Spinal cord (tissue), 9 donors: ENCODE measurements at regions not wholly inside any gene's neighbourhood (a gene's known extent, or its start where the extent isn't known, plus 50 kb on each side); places are given as distances from the start of the nearest gene placed in this dataset.
"Not testable (repeated sequence)": the region's sequence is repeated elsewhere in the genome, so short reads cannot be mapped to it uniquely, and the experiment has no call there.

ENCODE experiments used
- DNase-seq, 6 donors: peaks; one replicate each; pipeline versions ENCODE4 v3.0.0 to v3.0.0-alpha.2; 2013 to 2015; ENCODE audit warnings: low spot score in 6 of 6, low read depth in 4 of 6
- H3K27ac ChIP-seq: one replicate; pipeline ENCODE4 v1.5.1; 2013; ENCODE audit warnings: low read depth, low read length, control low read depth
- H3K27me3 ChIP-seq: one replicate; pipeline ENCODE4 v1.6.1; 2013; ENCODE audit warnings: low read length; ENCODE audit not compliant: control insufficient read depth, insufficient read depth
- H3K36me3 ChIP-seq: one replicate; pipeline ENCODE4 v1.6.1; 2013; ENCODE audit warnings: low read length; ENCODE audit not compliant: control insufficient read depth, insufficient read depth
- H3K4me1 ChIP-seq: one replicate; pipeline ENCODE4 v1.6.1; 2013; ENCODE audit warnings: low read length; ENCODE audit not compliant: control insufficient read depth, insufficient read depth
- H3K4me3 ChIP-seq: one replicate; pipeline ENCODE4 v1.5.1; 2013; ENCODE audit warnings: low read depth, low read length, control low read depth
- H3K9me3 ChIP-seq: one replicate; pipeline ENCODE4 v1.6.1; 2013; ENCODE audit warnings: low read length; ENCODE audit not compliant: control insufficient read depth, insufficient read depth
- WGBS: methylation state at CpG from one replicate; pipeline ENCODE4 v1.1.5; 2013; ENCODE audit warnings: missing lambda C conversion rate; ENCODE audit not compliant: insufficient coverage; 5-methylcytosine and 5-hydroxymethylcytosine counted together
- donor health status: healthy.

GRCh38 chr3:163538387-163538786 lies 1539.9 kb downstream of the SI start:
- Histone ChIP-seq H3K27me3 (no peaks in the 10 kb centered on the region), H3K27ac (no peak overlapping the region), H3K36me3 (no peaks in the 10 kb centered on the region), H3K9me3 (no peaks in the 10 kb centered on the region), H3K4me3 (no peak overlapping the region), H3K4me1 (no peaks in the 10 kb centered on the region)
- whole genome bisulfite sequencing = 87% methylated on average over 3 of the region's 4 CpGs
- no peak for DNase-seq

- no peak overlapping the region for H3K4me3 ChIP-seq
- H3K36me3 ChIP-seq = no peaks in the 10 kb centered on the region
- H3K9me3 ChIP-seq = no peaks in the 10 kb centered on the region
- H3K27ac ChIP-seq = no peak overlapping the region
- no peak for DNase-seq
- no peaks in the 10 kb centered on the region for H3K27me3 ChIP-seq
- no CpG with 5 or more reads among the region's 1 CpG for WGBS
- no peaks in the 10 kb centered on the region for H3K4me1 ChIP-seq
These were observed 1544.9 kb downstream of the SI start for GRCh38 chr3:163533381-163533780.

- Histone ChIP-seq H3K27ac (no peak overlapping the region), H3K4me1 (no peaks in the 10 kb centered on the region), H3K36me3 (no peaks in the 10 kb centered on the region), H3K9me3 (no peaks in the 10 kb centered on the region), H3K4me3 (no peak overlapping the region), H3K27me3 (no peaks in the 10 kb centered on the region)
- WGBS = no CpG with 5 or more reads among the region's 1 CpG
- DNase-seq = no peak
These were observed 1554.9 kb downstream of the SI start for GRCh38 chr3:163523375-163523774.

GRCh38 chr3:163521261-163521660 lies 1557.0 kb downstream of the SI start:
- H3K36me3 ChIP-seq = no peaks in the 10 kb centered on the region
- no peak overlapping the region for H3K4me3 ChIP-seq
- H3K9me3 ChIP-seq = no peaks in the 10 kb centered on the region
- no peaks in the 10 kb centered on the region for H3K27me3 ChIP-seq
- WGBS = no CpG with 5 or more reads among the region's 1 CpG
- DNase-seq = no peak
- H3K27ac ChIP-seq = no peak overlapping the region
- H3K4me1 ChIP-seq = no peaks in the 10 kb centered on the region

- no peaks in the 10 kb centered on the region for H3K27me3 ChIP-seq
- DNase-seq = no peak
- WGBS = 94% methylated on average over 3 of the region's 3 CpGs
- no peaks in the 10 kb centered on the region for H3K36me3 ChIP-seq
- no peaks in the 10 kb centered on the region for H3K4me1 ChIP-seq
- H3K9me3 ChIP-seq = no peaks in the 10 kb centered on the region
- H3K4me3 ChIP-seq = no peak overlapping the region
- H3K27ac ChIP-seq = no peak overlapping the region
These were observed 1560.2 kb downstream of the SI start for GRCh38 chr3:163518065-163518464.

- 29% methylated on average over 2 of the region's 2 CpGs for WGBS
These were observed 1565.1 kb downstream of the SI start for GRCh38 chr3:163513149-163513657.

GRCh38 chr3:163508206-163508605 lies 1570.1 kb downstream of the SI start:
- Histone ChIP-seq H3K4me3 (no peak overlapping the region), H3K27ac (no peak overlapping the region), H3K4me1 (no peaks in the 10 kb centered on the region), H3K9me3 (no peaks in the 10 kb centered on the region), H3K27me3 (no peaks in the 10 kb centered on the region), H3K36me3 (no peaks in the 10 kb centered on the region)
- WGBS = no CpG with 5 or more reads among the region's 2 CpGs
- no peak for DNase-seq

More at GRCh38 chr3:163513149-163513657, 1565.1 kb downstream of the SI start:
- H3K9me3 ChIP-seq = no peaks in the 10 kb centered on the region
- H3K36me3 ChIP-seq = no peaks in the 10 kb centered on the region
- no peak overlapping the region for H3K4me3 ChIP-seq
- no peak for DNase-seq
- no peaks in the 10 kb centered on the region for H3K4me1 ChIP-seq
- no peaks in the 10 kb centered on the region for H3K27me3 ChIP-seq
- H3K27ac ChIP-seq = no peak overlapping the region

GRCh38 chr3:163504974-163505373 lies 1573.3 kb downstream of the SI start:
- H3K9me3 ChIP-seq = no peaks in the 10 kb centered on the region
- H3K27me3 ChIP-seq = no peaks in the 10 kb centered on the region
- H3K4me3 ChIP-seq = no peak overlapping the region
- no peak overlapping the region for H3K27ac ChIP-seq
- DNase-seq = no peak
- no peaks in the 10 kb centered on the region for H3K36me3 ChIP-seq
- H3K4me1 ChIP-seq = no peaks in the 10 kb centered on the region

- not testable (repeated sequence) for H3K27me3 ChIP-seq, H3K4me3 ChIP-seq, DNase-seq, H3K4me1 ChIP-seq, H3K36me3 ChIP-seq, H3K27ac ChIP-seq, H3K9me3 ChIP-seq
- WGBS = 95% methylated on average over 11 of the region's 11 CpGs
These were observed 1578.5 kb downstream of the SI start for GRCh38 chr3:163499736-163500219.

- H3K36me3 ChIP-seq, H3K27ac ChIP-seq, H3K4me3 ChIP-seq, H3K27me3 ChIP-seq, H3K9me3 ChIP-seq, H3K4me1 ChIP-seq, DNase-seq: not testable (repeated sequence)
- whole genome bisulfite sequencing = 94% methylated on average over 42 of the region's 47 CpGs
These were observed 1579.2 kb downstream of the SI start for GRCh38 chr3:163498842-163499735.
